Upper lobe of left lung (tissue), 6 donors: ENCODE measurements at regions not wholly inside any gene's neighbourhood (a gene's known extent, or its start where the extent isn't known, plus 50 kb on each side); places are given as distances from the start of the nearest gene placed in this dataset.
"Not testable (repeated sequence)": the region's sequence is repeated elsewhere in the genome, so short reads cannot be mapped to it uniquely, and the experiment has no call there.

Source experiments
- ATAC-seq, 2 donors: fragments of 200-7000 bp; cut with Tn5 transposase; one replicate each; pipeline ENCODE4 v1.9.1; 2022; ENCODE audit warnings: mild to moderate bottlenecking in 2 of 2, moderate library complexity in 2 of 2; ENCODE audit not compliant: low FRiP score in 2 of 2
- DNase-seq, 2 donors: peaks; one replicate each; pipeline ENCODE4 v3.0.0-alpha.2; 2019 to 2020
- H3K27ac ChIP-seq, 4 donors: fragments of 200-600 bp; sonication (generic); one replicate each; pipeline ENCODE4 v1.5.1; 2016 to 2019
- H3K27me3 ChIP-seq, 4 donors: fragments of 200-600 bp; sonication (generic); one replicate each; pipeline ENCODE4 v1.5.1; 2017 to 2019
- H3K36me3 ChIP-seq, 4 donors: fragments of 200-600 bp; sonication (generic); one replicate each; pipeline ENCODE4 v1.5.1; 2016 to 2019
- H3K4me1 ChIP-seq, 4 donors: fragments of 200-600 bp; sonication (generic); one replicate each; pipeline ENCODE4 v1.5.1; 2018 to 2019
- H3K4me3 ChIP-seq, 4 donors: fragments of 200-600 bp; sonication (generic); one replicate each; pipeline ENCODE4 v1.5.1; 2017 to 2019; ENCODE audit warnings: mild to moderate bottlenecking in 2 of 4, moderate library complexity in 1 of 4
- H3K9me3 ChIP-seq, 4 donors: fragments of 200-600 bp; sonication (generic); one replicate each; pipeline ENCODE4 v1.5.1; 2018 to 2019
- EP300 ChIP-seq, 4 donors: sonication (generic); formaldehyde crosslinking; IDR thresholded peaks; one replicate each; pipeline ENCODE4 v1.5.1; 2017; ENCODE audit warnings: antibody characterized with exemption in 4 of 4, control low read depth in 2 of 4
- POLR2A ChIP-seq, 4 donors: fragments of 450-650 bp; IDR thresholded peaks; one replicate each; pipeline ENCODE4 v1.5.1; 2016 to 2017; ENCODE audit warnings: antibody characterized with exemption in 4 of 4, mild to moderate bottlenecking in 2 of 4
- POLR2AphosphoS5 ChIP-seq, 2 donors: sonication (generic); formaldehyde crosslinking; IDR thresholded peaks; one replicate each; pipeline ENCODE4 v1.5.1; 2017; ENCODE audit warnings: antibody characterized with exemption in 2 of 2
- WGBS, 2 donors: methylation state at CpG; one replicate each; pipeline ENCODE4 v1.1.5; 2017 to 2018; 5-methylcytosine and 5-hydroxymethylcytosine counted together
- TF ChIP-seq, protein P1 (sequence below), 6 experiments: fragments of 450-650 bp in 4 of 6; fragments of 200-600 bp in 2 of 6; sonication (generic) in 2 of 6; IDR thresholded peaks; one replicate each; pipeline ENCODE4 v1.5.1; 2016 to 2019; ENCODE audit warnings: antibody characterized with exemption in 6 of 6
- donor health status: DM: no; HTN: no; CAD: no; lungs with moderate emphysema.
- donor health status: DM: no; HTN: yes; CAD: no; lungs with severe emphysema.

GRCh38 chr9:32092031-32092430 is 292.4 kb upstream of the ACO1 start:
- no peaks in the 10 kb centered on the region for H3K27me3 ChIP-seq
- H3K36me3 ChIP-seq: no peaks in the 10 kb centered on the region
- H3K9me3 ChIP-seq: no peaks in the 10 kb centered on the region
- WGBS, 2 donors: 69 to 83% methylated on average over 1 of the region's 1 CpG
- no peak for ATAC-seq
- H3K4me1 ChIP-seq: no peaks in the 10 kb centered on the region
- DNase-seq: no peak
- TF ChIP-seq EP300 (IDR thresholded peaks at IDR 0.05) (no peak), POLR2AphosphoS5 (IDR thresholded peaks at IDR 0.05) (no peak)
- no peak overlapping the region for H3K4me3 ChIP-seq
- no peak overlapping the region for H3K27ac ChIP-seq

DNA sequence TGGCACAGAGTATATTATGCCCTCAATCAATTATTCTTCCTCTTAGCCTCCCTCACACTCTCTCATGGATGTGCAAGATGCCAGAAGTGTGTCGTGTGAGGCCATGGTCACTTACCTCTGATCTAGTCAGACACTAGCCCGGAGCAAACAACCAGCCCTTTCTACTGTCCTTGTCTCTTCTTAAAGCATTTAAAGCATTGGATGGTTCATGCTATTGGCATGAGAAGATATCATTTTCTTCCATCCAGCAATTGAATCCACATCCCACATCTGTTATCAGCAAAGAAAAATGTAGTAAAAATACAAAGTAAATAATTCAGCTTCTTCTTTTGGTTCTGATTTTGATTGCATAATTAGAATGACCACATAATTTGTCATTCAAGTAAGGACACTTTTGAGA is 267.2 kb upstream of the ACO1 start:
- no peak for TF ChIP-seq POLR2AphosphoS5 (IDR thresholded peaks at IDR 0.05)
- TF ChIP-seq, protein P1, sequence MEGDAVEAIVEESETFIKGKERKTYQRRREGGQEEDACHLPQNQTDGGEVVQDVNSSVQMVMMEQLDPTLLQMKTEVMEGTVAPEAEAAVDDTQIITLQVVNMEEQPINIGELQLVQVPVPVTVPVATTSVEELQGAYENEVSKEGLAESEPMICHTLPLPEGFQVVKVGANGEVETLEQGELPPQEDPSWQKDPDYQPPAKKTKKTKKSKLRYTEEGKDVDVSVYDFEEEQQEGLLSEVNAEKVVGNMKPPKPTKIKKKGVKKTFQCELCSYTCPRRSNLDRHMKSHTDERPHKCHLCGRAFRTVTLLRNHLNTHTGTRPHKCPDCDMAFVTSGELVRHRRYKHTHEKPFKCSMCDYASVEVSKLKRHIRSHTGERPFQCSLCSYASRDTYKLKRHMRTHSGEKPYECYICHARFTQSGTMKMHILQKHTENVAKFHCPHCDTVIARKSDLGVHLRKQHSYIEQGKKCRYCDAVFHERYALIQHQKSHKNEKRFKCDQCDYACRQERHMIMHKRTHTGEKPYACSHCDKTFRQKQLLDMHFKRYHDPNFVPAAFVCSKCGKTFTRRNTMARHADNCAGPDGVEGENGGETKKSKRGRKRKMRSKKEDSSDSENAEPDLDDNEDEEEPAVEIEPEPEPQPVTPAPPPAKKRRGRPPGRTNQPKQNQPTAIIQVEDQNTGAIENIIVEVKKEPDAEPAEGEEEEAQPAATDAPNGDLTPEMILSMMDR (IDR thresholded peaks at IDR 0.05): no peak
- TF ChIP-seq POLR2A (IDR thresholded peaks at IDR 0.05): no peak
- TF ChIP-seq EP300 (IDR thresholded peaks at IDR 0.05): no peak
- no peak for DNase-seq
- no peak for ATAC-seq
- 84 to 90% methylated on average over 2 of the region's 2 CpGs for WGBS, 2 donors
- no peak overlapping the region for H3K27ac ChIP-seq
- H3K9me3 ChIP-seq: no peaks in the 10 kb centered on the region
- no peak overlapping the region for H3K4me3 ChIP-seq
- H3K27me3 ChIP-seq: no peaks in the 10 kb centered on the region
- H3K36me3 ChIP-seq: no peaks in the 10 kb centered on the region
- no peaks in the 10 kb centered on the region for H3K4me1 ChIP-seq

DNA sequence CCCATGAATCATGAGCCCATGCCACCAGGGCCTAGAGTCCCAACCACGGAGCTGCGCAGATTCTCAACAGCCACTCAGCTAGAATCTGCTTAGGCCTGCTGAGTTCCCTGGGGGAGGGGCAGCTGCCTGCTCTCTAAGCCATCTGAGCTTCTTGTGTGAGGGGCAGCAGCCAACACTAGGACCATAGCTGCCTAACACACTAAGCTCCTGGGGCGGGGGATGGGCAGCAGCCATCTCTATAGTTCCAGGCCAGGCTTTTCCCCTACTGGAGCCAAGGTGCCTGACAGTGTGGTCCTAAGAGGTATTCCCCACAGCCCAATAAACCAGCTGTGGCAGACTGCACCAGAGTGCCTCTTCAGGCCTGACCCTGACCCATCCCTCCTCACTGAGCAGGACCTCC is 255.9 kb upstream of the ACO1 start:
- TF ChIP-seq POLR2AphosphoS5 (IDR thresholded peaks at IDR 0.05) (no peak), POLR2A (IDR thresholded peaks at IDR 0.05) (no peak), EP300 (IDR thresholded peaks at IDR 0.05) (no peak)
- TF ChIP-seq, protein P1 (IDR thresholded peaks at IDR 0.05): no peak
- Histone ChIP-seq H3K36me3 (no peaks in the 10 kb centered on the region), H3K4me3 (no peak overlapping the region), H3K27me3 (no peaks in the 10 kb centered on the region), H3K4me1 (no peaks in the 10 kb centered on the region), H3K27ac (no peak overlapping the region), H3K9me3 (no peaks in the 10 kb centered on the region)
- ATAC-seq (no peak), DNase-seq (no peak)
- WGBS, 2 donors: 87% methylated on average over 3 of the region's 3 CpGs; no CpG with 5 or more reads in 1 of the 2 donors

DNA sequence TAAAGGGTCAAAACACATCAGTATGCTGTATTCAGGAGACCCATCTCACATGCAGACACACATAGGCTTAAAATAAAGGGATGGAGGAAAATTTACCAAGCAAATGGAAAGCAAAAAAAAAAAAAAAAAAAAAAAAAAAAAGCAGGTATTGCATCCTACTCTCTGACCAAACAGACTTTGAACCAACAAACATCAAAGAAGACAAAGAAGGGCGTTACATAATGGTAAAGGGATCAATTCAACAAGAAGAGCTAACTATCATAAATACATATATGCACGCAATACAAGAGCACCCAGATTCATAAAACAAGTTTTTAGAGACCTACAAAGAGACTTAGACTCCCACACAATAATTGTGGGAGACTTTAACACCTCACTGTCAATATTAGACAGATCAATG is 253.7 kb upstream of the ACO1 start:
- H3K36me3 ChIP-seq, H3K4me1 ChIP-seq, ATAC-seq, H3K27me3 ChIP-seq, H3K4me3 ChIP-seq, H3K9me3 ChIP-seq, DNase-seq, H3K27ac ChIP-seq: not testable (repeated sequence)
- 73% methylated on average over 2 of the region's 2 CpGs for WGBS, 2 donors

- ATAC-seq (no peak), DNase-seq (no peak)
These were observed 247.6 kb upstream of the ACO1 start for GRCh38 chr9:32136700-32137339.

More at GRCh38 chr9:32136700-32137339, 247.6 kb upstream of the ACO1 start:
- Histone ChIP-seq H3K4me3 (no peak overlapping the region), H3K9me3 (no peaks in the 10 kb centered on the region), H3K27ac (no peak overlapping the region), H3K4me1 (no peaks in the 10 kb centered on the region), H3K27me3 (no peaks in the 10 kb centered on the region), H3K36me3 (no peaks in the 10 kb centered on the region)
- TF ChIP-seq POLR2AphosphoS5 (IDR thresholded peaks at IDR 0.05) (no peak), EP300 (IDR thresholded peaks at IDR 0.05) (no peak), POLR2A (IDR thresholded peaks at IDR 0.05) (no peak)
- TF ChIP-seq, protein P1 (IDR thresholded peaks at IDR 0.05): no peak
- WGBS, 2 donors: 60 to 67% methylated on average over 3 of the region's 3 CpGs
